ENCODE measurements at regions not wholly inside any gene's neighbourhood (a gene's known extent, or its start where the extent isn't known, plus 50 kb on each side); places are given as distances from the start of the nearest gene placed in this dataset.

GRCh38 chr6:74167511-74167910, 471.5 kb downstream of the CD109 start:
- TF ChIP-seq, protein P1, sequence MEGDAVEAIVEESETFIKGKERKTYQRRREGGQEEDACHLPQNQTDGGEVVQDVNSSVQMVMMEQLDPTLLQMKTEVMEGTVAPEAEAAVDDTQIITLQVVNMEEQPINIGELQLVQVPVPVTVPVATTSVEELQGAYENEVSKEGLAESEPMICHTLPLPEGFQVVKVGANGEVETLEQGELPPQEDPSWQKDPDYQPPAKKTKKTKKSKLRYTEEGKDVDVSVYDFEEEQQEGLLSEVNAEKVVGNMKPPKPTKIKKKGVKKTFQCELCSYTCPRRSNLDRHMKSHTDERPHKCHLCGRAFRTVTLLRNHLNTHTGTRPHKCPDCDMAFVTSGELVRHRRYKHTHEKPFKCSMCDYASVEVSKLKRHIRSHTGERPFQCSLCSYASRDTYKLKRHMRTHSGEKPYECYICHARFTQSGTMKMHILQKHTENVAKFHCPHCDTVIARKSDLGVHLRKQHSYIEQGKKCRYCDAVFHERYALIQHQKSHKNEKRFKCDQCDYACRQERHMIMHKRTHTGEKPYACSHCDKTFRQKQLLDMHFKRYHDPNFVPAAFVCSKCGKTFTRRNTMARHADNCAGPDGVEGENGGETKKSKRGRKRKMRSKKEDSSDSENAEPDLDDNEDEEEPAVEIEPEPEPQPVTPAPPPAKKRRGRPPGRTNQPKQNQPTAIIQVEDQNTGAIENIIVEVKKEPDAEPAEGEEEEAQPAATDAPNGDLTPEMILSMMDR (IDR thresholded peaks at IDR 0.05), result no peak
- intact Hi-C loops (cut with DNase I), result no loop called here
- Histone ChIP-seq H3K27ac (no peak overlapping the region), H3K27me3 (ENCODE audit: low read depth) (no peaks in the 10 kb centered on the region), H3K4me1 (no peaks in the 10 kb centered on the region), H3K36me3 (no peaks in the 10 kb centered on the region), H3K4me3 (no peak overlapping the region), H3K9me3 (no peaks in the 10 kb centered on the region)
- DNase-seq, result no peak
- no peak for ATAC-seq

GRCh38 chr6:74166849-74167248, 470.8 kb downstream of the CD109 start:
- intact Hi-C loops (cut with DNase I), result no loop called here
- Histone ChIP-seq H3K9me3 (no peaks in the 10 kb centered on the region), H3K4me3 (no peak overlapping the region), H3K27ac (no peak overlapping the region), H3K27me3 (ENCODE audit: low read depth) (no peaks in the 10 kb centered on the region), H3K36me3 (no peaks in the 10 kb centered on the region), H3K4me1 (no peaks in the 10 kb centered on the region)
- TF ChIP-seq, protein P1 (IDR thresholded peaks at IDR 0.05), result no peak
- DNase-seq, result no peak
- ATAC-seq, result no peak

GRCh38 chr6:74161380-74161779, 465.4 kb downstream of the CD109 start:
- DNase-seq, result no peak
- H3K27me3 ChIP-seq (ENCODE audit: low read depth), result no peaks in the 10 kb centered on the region
- intact Hi-C loops (cut with DNase I), result no loop called here
- no peaks in the 10 kb centered on the region for H3K36me3 ChIP-seq
- no peak for ATAC-seq
- TF ChIP-seq, protein P1 (IDR thresholded peaks at IDR 0.05), result no peak
- H3K27ac ChIP-seq, result no peak overlapping the region
- H3K4me3 ChIP-seq, result no peak overlapping the region
- no peaks in the 10 kb centered on the region for H3K4me1 ChIP-seq
- H3K9me3 ChIP-seq, result no peaks in the 10 kb centered on the region

GRCh38 chr6:74152096-74152675, 456.2 kb downstream of the CD109 start:
- no peak for DNase-seq

GRCh38 chr6:74145931-74146330, 449.9 kb downstream of the CD109 start:
- no peak overlapping the region for H3K4me3 ChIP-seq
- TF ChIP-seq, protein P1 (IDR thresholded peaks at IDR 0.05), result no peak
- no peak for ATAC-seq
- no peaks in the 10 kb centered on the region for H3K27me3 ChIP-seq (ENCODE audit: low read depth)
- no peaks in the 10 kb centered on the region for H3K36me3 ChIP-seq
- H3K4me1 ChIP-seq, result no peaks in the 10 kb centered on the region
- intact Hi-C loops (cut with DNase I), result no loop called here
- H3K27ac ChIP-seq, result no peak overlapping the region
- no peak for DNase-seq
- no peaks in the 10 kb centered on the region for H3K9me3 ChIP-seq

More at GRCh38 chr6:74152096-74152675, 456.2 kb downstream of the CD109 start:
- Histone ChIP-seq H3K4me1 (no peaks in the 10 kb centered on the region), H3K27me3 (ENCODE audit: low read depth) (no peaks in the 10 kb centered on the region), H3K36me3 (no peaks in the 10 kb centered on the region), H3K27ac (no peak overlapping the region), H3K4me3 (no peak overlapping the region), H3K9me3 (no peaks in the 10 kb centered on the region)
- ATAC-seq, result no peak
- TF ChIP-seq, protein P1 (IDR thresholded peaks at IDR 0.05), result no peak
- intact Hi-C loops (cut with DNase I), result no loop called here
